Activated T-cell treated with anti-CD3 and anti-CD28 coated beads, Interleukin-2, amount 50 U/mL, for 48 hours (primary cell): ENCODE measurements at regions not wholly inside any gene's neighbourhood (a gene's known extent, or its start where the extent isn't known, plus 50 kb on each side); places are given as distances from the start of the nearest gene placed in this dataset.

Experiments used
- DNase-seq, 2 experiments: peaks; one replicate each; pipeline ENCODE4 v3.0.0-alpha.2; 2020

DNA sequence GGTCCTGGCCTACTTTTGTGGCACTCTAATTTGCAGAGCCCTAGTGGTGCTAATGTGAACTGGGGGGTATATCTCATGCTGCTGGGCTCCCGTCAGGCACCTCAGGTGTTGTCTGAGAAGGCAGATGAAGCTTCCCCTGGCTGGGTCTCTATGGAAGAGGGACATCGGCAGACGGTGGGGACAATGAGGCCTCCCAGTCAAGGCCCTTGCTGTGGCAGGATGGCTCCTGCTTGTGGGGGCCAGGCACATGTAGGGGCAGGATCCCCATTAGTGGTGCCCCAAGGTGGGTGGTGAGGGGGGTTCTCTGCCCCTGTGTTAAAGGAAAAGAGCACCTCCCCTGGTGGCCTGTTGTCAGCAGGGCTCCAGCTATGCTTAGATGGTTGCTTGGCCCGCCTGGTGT, 192.8 kb upstream of the S1PR3 start:
- DNase-seq, result no peak

DNA sequence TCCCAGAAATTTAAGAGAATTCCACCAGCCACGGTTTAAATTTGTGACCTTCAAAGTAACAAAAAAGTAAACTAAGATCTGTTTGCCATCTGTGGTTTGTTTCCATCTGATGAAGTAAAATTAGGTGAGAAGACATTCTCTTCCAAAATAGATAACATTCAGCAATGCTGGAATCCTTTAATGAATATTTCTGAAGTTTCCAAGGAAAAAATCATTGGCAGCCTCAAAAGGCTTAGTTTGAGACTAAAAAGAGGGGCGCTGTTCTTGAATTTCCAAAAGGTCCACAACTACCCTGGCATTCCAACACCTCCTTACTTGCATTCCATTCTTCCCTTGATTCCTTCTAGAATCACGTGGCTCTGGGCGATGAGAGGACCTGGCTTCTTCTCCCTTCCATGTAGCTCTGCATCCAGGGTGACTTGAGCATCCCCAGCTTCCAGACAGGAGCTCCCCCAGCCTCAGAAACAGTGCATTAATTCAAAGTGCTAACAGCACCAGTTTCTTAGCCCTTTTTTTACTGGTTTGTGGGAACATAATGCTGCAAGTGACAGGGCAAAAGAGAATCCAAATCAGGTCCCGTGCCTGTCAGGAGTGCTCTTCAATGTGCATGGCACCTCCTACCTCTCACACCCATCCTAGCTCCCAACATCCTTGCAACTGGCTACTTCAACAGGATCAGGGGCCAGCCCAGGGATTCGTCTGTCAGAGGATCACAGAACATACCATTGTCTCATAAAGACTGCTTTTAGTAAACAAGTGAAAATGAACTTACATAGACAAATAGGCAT, 191.5 kb upstream of the S1PR3 start:
- DNase-seq, result no peak

DNA sequence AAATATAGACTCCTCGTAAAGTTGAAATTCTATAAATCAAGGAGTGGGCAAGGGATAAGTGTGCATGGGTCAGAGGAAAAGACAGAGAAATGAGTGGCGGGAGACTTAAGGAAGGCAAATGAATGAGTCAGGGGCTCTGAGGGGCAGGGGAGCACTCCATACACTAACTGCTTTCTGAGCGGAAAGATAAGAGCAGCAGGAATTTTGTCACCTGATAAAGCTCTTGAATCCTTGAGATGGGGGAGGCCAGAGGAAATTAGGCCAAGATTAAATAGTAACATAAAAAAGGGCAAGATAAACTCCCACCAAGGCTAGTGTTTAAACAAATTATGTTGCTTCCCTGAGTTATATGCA, 191.0 kb upstream of the S1PR3 start:
- DNase-seq, result no peak

DNA sequence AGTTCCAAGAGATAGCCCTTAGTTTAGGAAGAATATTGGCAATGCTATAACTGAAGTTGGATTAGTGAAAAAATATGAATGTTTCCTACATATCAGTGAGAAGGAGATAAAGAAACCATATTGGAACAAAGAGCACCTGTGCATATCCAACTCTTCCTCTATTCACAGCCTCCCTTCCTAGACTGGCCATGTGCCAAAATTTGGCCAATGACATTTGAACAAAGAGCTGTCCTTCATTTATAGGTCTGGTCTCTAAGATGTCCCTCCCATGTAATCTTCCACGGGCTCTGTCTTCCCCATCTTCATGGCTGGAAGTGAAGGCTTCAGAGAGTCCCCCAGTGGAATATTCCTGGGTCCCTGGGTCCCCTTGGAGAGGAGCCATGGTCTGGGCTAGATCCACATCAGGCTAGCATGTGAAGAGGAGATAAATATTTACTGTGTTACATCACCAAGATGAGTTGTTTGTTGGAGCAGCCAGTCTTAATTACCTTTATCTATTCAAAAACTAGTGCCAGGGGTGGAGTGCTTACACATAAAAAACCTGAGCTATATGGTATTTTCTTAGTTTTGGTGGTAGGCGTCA, 190.0 kb upstream of the S1PR3 start:
- DNase-seq, result no peak

DNA sequence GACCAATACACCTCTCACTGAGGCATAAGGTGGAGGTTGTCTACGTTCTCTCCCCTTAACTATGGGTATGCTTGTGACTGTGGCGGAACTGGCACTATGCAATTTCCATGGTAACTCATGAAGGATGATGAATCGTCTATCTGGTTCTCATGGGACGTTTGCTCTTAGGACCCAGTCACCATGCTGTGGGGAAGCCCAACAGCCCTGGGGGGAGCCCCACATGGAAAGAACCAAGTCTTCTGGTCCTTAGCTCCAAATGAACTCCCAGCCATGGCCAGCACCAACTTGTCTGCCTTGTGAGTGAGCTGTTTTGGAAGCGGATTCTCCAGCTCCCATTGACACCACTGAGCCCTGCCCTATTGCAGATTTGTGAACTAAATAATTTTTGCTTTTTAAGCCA, 188.7 kb upstream of the S1PR3 start:
- DNase-seq, result no peak

DNA sequence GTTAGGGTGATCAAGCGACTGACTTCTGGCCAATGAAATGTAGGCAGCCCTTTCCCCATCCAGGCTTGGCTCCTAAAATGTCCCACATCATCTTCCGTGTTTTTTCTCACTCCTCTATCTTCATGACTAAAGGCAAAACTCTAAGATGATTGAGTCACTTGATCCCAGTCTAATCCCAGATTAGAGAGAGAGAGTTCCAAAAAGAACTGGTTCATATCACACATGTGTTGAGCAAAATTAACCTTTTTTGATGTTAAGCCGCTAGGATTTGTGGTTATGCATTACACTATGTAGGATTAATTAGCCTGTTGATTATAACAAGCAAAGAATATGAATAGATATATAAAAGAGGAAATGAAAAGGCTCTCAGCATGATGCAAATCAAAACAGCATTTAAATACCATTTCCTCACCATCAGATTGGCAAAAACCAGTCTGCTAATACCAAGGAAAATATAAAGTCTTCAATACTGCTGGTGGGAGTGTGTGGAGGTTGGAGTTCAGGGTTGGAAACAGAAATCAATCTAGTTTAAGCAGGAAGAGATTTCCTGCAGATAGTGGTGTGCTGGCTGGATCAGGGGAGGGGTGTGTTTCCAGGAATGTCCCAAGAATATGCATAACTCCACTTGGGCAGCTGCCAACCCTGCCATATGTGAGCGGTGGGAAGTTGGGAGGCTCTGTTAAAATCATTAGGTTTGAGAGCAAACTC, 187.6 kb upstream of the S1PR3 start:
- no peak for DNase-seq

DNA sequence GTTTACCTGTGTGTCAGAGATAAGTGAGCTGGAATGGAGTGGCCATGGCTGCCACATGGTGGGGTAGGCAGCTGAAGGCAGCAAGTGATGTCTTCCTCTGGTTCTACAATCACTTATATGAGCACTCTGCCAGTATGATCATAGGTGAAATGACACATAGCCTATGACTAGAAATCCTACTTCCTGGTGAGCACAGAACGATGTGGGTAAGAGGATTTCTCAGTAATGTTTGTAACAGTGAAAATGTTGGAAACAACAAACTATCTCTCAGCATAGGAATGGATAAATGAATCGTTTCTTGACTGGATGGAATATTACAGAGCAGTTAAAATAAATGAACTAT, 187.0 kb upstream of the S1PR3 start:
- DNase-seq, result no peak

DNA sequence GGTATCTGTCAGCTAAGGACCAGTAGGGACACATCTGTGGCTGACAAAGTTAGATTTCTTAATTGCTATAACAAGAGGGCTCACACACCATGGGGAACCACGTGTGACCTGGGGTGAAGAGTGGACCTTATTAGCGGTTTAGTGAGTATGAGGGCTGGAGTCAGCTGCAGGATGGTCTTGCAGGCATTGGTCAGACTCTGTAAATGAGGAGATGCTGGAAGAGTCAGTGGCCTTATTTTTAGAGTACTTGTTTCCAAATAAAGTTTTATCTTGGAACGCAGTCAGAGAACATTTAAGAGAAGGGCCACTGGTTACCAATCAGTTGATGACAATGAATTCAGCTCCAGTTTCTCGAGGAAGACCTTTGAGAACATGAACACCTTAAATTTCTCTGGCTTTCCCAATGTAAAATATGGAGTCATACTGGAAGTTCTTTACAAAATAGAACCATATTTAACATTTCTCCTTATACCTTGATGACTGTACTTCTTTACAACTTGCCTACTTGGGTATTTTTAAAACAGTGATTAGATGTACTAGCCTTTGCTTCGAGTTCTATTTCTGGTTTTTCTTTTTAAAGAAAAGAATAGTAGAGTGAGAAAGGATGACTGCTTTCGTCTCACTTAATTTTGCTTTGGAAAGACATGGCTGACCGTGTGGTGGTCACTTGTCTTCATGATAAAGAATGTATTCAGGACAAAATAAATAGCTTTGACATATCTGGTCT, 185.9 kb upstream of the S1PR3 start:
- DNase-seq, result no peak

DNA sequence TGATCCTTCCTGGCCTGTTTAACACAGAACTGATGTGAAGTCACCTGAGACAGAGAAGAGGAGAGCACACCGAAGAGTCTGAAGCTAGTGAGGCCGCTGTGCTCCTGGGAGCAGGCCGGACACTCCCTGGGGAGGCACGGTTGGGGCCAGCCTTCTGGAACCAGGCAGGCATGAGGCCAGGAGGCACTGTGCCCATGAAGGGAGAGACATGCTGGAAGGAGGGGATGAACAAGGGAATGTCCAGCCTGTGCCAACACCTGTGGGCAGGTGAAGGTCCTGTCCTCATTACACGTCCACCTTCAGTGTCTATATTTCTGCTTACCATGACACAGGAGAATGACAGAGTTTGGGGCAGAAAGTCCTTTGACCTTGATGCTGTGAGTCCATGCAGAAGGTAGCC, 183.8 kb upstream of the S1PR3 start:
- no peak for DNase-seq

DNA sequence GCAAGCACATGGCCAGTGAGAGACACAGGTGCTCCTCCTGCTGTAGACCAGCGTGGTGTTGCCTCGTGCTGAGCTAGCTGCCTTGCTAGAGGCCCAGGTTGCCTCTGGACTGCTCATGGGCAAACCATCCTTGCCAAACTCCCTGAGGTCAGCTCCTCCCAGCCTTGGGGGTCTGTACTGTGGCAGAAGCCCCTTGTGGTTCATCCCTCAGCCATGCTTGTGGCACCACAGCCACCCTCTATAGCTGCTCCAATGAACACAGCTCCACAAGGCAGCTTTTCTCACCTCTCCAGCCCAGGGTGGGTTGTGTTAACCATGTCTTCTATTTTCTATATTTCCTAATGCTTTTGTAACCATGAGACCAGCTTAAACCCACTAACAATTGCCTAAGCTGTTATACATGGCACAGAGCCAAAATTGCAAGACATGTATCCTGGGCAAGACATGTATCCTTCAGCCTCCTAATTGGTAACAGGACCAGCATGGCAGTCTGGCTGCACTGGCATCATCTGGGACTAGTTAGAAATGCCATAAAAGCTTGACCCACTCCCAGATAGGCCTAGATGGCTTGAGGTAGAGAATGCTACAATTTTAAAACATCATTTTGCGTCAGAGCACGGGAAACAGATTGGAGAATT, 183.1 kb upstream of the S1PR3 start:
- DNase-seq, result no peak

DNA sequence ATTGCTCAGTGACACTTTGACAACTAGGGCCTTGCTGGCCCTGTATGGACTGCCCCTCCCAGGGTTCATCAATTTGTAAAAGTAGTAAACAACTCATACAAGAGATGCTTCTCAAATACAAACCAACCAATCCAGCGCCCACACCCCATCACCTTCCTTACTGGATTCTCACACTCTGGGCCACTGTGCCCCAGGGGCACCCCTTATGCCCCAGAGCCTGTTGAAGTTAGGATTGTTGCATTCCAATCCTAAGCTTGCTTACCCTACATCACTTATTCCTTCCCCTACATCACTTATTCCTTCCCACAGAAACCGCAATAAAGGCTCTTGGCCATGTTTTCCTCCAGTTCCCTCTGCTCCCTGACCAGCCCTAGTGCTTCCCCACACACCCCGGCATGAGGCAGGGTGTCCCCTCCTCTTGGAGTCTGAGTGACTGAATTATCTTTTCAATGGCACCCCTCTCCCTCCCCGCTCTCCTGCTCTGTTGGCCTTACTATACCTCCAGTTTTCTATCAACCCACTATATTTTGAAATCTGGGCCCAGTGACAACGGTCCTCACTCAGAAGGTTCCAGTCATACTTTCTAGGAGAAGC, 182.4 kb upstream of the S1PR3 start:
- DNase-seq, result no peak

DNA sequence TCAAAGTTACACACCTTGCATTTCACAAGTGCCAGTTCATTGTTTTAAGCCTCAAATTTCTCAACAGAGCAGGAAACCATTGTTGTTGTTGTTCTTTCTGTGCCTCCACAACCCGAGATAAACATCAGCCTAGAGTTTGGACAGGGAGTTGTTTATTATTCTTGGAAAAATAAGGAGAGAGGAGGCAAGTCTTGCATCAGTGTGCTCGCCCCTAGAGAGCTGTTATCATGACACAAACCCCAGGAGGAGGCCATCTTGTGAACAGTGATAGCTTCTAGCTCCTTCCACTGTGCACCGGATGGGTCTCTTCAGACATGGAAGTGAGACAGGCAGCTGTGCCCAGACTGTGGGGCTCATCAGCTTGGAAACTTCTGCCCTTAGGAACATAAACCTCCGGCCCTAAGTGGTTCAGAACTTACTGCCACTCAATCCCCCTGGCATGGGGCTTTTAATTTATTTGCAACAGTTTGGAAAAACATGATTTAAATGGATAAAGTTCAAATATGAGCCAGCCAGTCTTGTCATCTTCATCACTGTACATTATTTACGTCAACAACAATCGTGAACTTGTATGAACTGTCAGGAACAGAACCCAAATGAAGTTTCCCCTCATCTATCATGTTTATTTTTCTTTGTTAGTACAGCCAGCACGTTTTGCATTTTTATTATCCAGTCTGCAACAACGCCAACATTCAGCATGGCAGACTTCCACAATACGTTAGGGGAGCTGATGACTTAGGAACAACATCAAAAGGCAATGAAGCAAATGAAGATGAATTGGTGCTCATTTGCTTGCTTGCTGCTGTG, 181.7 kb upstream of the S1PR3 start:
- no peak for DNase-seq

DNA sequence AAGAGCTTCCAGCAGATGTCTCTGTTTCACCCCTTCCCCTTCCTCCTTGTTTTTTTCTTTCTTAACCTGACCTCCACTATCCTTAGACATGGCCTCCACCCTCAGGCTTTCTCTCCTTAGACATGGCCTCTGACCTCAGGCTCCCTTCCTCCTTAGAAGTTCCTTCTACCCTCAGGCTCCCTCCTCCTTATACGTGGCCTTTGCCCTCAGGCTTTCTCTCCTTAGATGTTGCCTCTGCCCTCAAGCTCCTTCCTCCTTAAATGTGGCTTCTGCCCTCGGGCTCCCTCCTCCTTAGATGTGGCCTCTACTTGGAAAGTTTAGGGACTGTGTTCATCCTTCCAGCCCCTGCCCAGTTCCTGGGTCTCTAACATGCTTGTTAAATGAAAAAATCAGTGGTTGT, 180.4 kb upstream of the S1PR3 start:
- DNase-seq, result no peak

DNA sequence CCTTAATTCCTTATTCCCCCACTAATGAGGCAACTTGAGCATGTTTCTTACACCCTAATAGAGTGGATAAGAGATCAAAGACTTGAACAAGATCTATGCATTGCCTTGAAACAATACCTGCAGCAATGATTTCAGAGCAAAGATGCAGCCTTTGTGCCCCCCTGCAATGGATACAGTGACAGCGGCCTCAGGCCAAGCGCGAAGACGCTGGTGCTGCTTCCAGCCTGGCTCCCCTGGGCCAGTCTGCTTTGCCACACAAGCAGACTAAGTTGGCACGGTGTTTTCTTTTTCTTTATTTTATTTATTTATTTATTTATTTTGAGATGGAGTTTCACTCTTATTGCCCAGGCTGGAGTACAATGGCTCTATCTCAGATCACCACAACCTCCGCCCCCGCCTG, 179.8 kb upstream of the S1PR3 start:
- DNase-seq, result no peak

DNA sequence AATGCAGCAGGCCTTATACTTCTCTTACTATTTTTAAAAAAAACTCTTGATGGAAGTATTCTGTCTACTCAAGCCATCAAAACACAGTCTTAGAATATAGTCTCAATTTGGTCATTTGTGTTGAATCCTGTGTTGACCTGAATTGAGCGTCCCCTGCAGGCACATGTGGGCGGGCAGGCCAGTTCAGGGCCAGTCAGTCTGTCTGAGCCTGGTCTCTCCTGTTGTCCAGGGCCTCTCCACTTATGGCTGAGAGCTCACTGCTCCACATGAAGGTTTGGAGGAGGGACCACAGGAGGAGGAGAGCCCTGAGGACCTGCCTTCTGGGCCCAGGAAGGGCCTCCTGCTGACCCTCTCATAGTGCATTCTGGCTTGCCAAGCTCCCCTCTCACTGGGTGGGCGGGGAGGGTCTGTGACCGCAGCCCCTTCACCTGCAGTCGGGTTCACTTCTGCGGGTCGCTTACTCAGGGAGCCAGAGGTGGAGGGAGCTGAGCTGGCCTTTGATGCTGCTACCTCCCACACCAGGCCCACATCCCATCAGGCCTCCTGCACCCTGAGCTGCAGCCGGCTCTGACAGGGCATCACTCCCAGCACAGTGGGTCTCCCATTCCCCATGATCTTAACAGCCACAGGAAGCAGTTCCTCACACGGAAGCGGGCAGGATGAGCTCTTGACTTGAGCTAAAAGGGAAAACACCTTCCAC, 178.2 kb upstream of the S1PR3 start:
- no peak for DNase-seq

DNA sequence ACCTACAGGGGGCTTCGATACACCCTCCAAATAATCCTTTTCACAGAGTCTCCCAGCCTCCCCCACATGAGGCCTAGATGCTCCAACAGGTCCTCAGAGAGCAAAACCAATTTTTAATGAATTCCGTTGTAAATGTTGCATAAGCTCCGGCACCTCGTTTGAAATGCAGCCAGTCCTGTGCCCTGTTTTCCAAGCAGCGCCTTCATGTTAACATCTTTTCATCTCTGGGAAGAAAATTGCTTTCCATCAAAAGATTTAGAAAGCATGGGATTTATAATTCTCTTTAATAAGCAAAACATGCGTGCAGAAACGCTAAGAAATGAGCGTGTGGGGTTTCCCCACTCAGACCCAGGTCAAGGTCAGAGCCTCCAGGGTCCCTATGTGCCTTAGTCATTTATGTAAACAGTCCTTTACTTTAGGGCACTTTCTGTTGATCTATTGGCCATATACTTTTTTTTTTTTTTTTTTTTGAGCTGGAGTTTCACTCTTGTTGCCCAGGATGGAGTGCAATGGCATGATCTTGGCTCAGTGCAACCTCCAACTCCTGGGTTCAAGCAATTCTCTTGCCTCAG, 177.5 kb upstream of the S1PR3 start:
- DNase-seq, result no peak

DNA sequence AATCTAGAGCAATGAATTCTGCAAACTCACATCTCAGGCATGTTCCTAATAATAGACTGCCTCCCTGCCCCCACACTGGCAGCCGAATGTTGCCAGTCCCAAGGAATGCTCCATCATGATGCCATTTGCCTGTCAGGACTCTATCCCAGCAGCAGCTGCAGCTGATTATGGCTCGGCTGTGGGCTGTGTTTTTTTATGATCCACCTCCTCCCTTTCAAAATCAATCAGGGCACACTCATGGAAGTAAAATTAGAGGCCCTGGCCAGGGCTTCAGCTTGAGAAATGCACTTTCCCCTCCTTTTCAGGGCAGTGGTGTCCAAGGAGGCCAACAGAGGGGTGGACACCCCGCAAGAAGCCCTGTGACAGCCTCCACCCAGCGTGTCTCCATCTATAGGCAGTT, 176.7 kb upstream of the S1PR3 start:
- DNase-seq, result no peak

DNA sequence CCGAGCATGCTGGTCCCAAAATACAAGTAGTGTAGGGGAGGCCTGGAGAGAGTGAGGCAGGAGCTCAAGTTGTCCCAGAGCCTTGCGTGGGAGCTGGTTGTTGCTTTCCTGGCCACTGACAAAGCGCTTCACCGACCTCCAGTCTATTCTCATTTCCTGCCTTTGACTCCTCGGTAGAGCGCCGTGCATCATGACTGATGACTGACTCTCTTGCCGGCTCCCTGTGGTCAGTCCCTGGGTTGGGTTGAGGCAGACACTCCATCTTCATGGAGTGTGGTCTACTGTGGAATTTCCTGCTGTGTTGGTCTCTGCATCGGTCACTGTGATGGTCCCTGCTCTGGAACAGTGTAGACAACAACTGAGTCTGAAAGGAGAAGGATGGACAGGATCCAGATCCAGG, 175.1 kb upstream of the S1PR3 start:
- no peak for DNase-seq

DNA sequence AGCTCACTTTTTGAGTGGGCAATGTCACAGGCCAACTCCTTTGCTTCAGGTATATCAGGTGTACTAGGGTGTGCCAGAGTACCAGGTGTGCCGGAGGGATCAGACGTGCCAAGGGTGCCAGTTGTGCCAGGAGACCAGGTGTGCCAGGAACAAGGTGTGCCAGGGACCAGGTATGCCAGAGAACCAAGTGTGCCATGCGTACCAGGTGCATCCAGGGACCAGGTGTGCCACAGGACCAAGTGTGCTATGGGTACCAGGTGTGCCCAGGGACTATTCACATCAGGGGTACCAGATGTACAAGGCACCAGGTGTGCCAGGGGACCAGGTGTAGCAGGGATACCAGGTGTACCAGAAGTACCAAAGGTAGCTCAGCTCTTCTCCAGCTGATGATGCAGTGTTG, 174.7 kb upstream of the S1PR3 start:
- DNase-seq, result no peak

DNA sequence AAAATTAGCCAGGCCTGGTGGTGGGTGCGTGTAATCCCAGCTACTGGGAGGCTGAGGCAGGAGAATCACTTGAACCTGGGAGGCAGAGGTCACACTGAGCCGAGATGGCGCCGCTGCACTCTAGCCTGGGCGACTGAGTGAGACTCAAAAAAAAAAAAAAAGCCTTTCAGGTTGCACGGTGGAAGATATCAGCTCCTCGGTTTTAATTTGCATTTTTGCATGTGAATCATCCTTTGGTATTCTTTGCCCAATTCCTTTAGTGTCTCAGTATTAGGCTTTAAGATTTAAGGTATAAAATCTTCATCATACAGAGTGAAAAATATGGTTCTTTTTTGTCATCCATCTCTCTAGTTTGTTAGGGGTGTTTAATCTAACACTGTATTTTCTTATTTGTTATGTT, 173.6 kb upstream of the S1PR3 start:
- DNase-seq, result no peak
